ENCODE measurements at regions not wholly inside any gene's neighbourhood (a gene's known extent, or its start where the extent isn't known, plus 50 kb on each side); places are given as distances from the start of the nearest gene placed in this dataset.

DNA sequence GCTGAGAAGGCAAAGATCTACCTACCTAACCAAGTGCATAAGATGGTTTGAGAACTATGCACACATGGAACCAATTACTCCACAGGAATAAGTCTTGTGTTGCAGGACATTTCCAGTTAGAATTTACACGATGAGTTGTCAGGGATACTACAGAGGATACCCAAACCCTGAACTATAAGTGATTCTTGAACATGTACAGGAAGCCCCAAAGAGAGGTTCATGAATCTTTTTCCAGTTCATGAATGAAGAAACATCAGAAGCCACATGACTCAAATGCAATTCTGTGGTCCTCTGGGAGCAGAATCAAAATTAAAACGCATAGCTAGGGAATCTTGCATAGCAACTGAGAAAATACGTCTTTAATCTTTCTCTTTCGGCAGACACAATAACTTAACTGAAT, 114.1 kb upstream of the LMCD1 start:
- H3K9me3 ChIP-seq (ENCODE audit: control insufficient read depth, low read depth, low read length): no peaks in the 10 kb centered on the region
- no peak for DNase-seq
- no peak overlapping the region for H3K27ac ChIP-seq (ENCODE audit: low read length)
- no peaks in the 10 kb centered on the region for H3K4me1 ChIP-seq (ENCODE audit: control insufficient read depth, insufficient read depth, low read length)
- no peak overlapping the region for H3K4me3 ChIP-seq (ENCODE audit: low read length)
- 70% methylated on average over 2 of the region's 4 CpGs for WGBS (ENCODE audit: insufficient coverage, low lambda C conversion rate)
- no peaks in the 10 kb centered on the region for H3K36me3 ChIP-seq (ENCODE audit: control insufficient read depth, insufficient read depth, low read length)
- H3K27me3 ChIP-seq (ENCODE audit: control insufficient read depth, insufficient read depth, low read length): no peaks in the 10 kb centered on the region

- DNase-seq: no peak
- H3K27ac ChIP-seq (ENCODE audit: low read length): no peak overlapping the region
- H3K4me1 ChIP-seq (ENCODE audit: control insufficient read depth, insufficient read depth, low read length): no peaks in the 10 kb centered on the region
- H3K9me3 ChIP-seq (ENCODE audit: control insufficient read depth, low read depth, low read length): no peaks in the 10 kb centered on the region
- H3K4me3 ChIP-seq (ENCODE audit: low read length): no peak overlapping the region
- WGBS (ENCODE audit: insufficient coverage, low lambda C conversion rate): 80% methylated on average over 1 of the region's 3 CpGs
- H3K36me3 ChIP-seq (ENCODE audit: control insufficient read depth, insufficient read depth, low read length): no peaks in the 10 kb centered on the region
- no peaks in the 10 kb centered on the region for H3K27me3 ChIP-seq (ENCODE audit: control insufficient read depth, insufficient read depth, low read length)
Measured at GRCh38 chr3:8399686-8400085, 101.9 kb upstream of the LMCD1 start.

- DNase-seq: no peak
- Histone ChIP-seq H3K27me3 (ENCODE audit: control insufficient read depth, insufficient read depth, low read length) (no peaks in the 10 kb centered on the region), H3K4me1 (ENCODE audit: control insufficient read depth, insufficient read depth, low read length) (no peaks in the 10 kb centered on the region), H3K27ac (ENCODE audit: low read length) (no peak overlapping the region), H3K4me3 (ENCODE audit: low read length) (no peak overlapping the region), H3K9me3 (ENCODE audit: control insufficient read depth, low read depth, low read length) (no peaks in the 10 kb centered on the region), H3K36me3 (ENCODE audit: control insufficient read depth, insufficient read depth, low read length) (no peaks in the 10 kb centered on the region)
- no CpG with 5 or more reads among the region's 1 CpG for WGBS (ENCODE audit: insufficient coverage, low lambda C conversion rate)
Measured at GRCh38 chr3:8400911-8401310, 100.7 kb upstream of the LMCD1 start.

DNA sequence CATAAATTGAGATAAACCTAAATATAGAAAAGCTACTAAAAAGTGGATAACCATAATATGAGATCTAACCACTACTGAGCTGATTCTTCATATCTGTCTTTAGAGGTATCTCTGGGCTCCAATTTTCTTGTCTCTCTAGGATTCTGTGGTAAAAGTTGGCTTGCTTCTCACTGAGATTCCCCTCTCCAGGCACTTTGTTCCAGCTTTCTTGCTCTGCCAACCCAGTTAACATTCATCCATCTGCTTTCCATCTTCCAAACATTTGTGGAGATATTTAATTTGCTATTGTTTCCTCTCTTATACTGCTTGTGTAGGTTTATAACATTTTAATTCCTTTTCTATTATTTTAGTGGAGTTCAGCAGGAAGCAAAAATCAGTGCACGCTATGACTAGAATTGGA, 97.6 kb upstream of the LMCD1 start:
- Histone ChIP-seq H3K36me3 (ENCODE audit: control insufficient read depth, insufficient read depth, low read length) (no peaks in the 10 kb centered on the region), H3K27ac (ENCODE audit: low read length) (no peak overlapping the region), H3K4me3 (ENCODE audit: low read length) (no peak overlapping the region), H3K9me3 (ENCODE audit: control insufficient read depth, low read depth, low read length) (no peaks in the 10 kb centered on the region), H3K27me3 (ENCODE audit: control insufficient read depth, insufficient read depth, low read length) (no peaks in the 10 kb centered on the region), H3K4me1 (ENCODE audit: control insufficient read depth, insufficient read depth, low read length) (no peaks in the 10 kb centered on the region)
- WGBS (ENCODE audit: insufficient coverage, low lambda C conversion rate): no CpG with 5 or more reads among the region's 1 CpG
- no peak for DNase-seq

GRCh38 chr3:8405144-8405543, 96.5 kb upstream of the LMCD1 start:
- Histone ChIP-seq H3K27me3 (ENCODE audit: control insufficient read depth, insufficient read depth, low read length) (no peaks in the 10 kb centered on the region), H3K4me1 (ENCODE audit: control insufficient read depth, insufficient read depth, low read length) (no peaks in the 10 kb centered on the region), H3K36me3 (ENCODE audit: control insufficient read depth, insufficient read depth, low read length) (no peaks in the 10 kb centered on the region), H3K9me3 (ENCODE audit: control insufficient read depth, low read depth, low read length) (no peaks in the 10 kb centered on the region), H3K27ac (ENCODE audit: low read length) (no peak overlapping the region), H3K4me3 (ENCODE audit: low read length) (no peak overlapping the region)
- DNase-seq: no peak
- 100% methylated on average over 2 of the region's 2 CpGs for WGBS (ENCODE audit: insufficient coverage, low lambda C conversion rate)

DNA sequence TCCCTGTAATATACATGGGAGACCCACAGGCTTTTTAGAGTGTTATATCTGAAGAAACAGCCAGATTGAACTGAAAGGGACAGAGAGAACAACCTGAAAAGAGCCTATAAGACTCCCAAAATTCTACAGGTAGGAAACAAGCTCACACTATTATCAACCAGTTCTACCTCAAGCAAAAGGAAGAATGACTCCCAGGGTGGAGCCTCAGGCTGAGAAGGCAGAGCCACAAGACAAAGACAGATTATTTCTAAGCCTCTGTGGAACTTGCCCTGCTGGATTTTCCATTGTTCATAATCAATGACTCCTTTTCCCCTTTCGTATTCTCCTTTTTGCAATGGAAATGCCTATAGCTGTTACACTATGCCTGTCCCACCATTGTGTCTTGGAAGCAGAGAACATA, 95.1 kb upstream of the LMCD1 start:
- H3K9me3 ChIP-seq (ENCODE audit: control insufficient read depth, low read depth, low read length): no peaks in the 10 kb centered on the region
- WGBS (ENCODE audit: insufficient coverage, low lambda C conversion rate): no CpG with 5 or more reads among the region's 1 CpG
- no peak overlapping the region for H3K27ac ChIP-seq (ENCODE audit: low read length)
- no peaks in the 10 kb centered on the region for H3K27me3 ChIP-seq (ENCODE audit: control insufficient read depth, insufficient read depth, low read length)
- no peak overlapping the region for H3K4me3 ChIP-seq (ENCODE audit: low read length)
- H3K4me1 ChIP-seq (ENCODE audit: control insufficient read depth, insufficient read depth, low read length): no peaks in the 10 kb centered on the region
- DNase-seq: no peak
- H3K36me3 ChIP-seq (ENCODE audit: control insufficient read depth, insufficient read depth, low read length): no peaks in the 10 kb centered on the region

DNA sequence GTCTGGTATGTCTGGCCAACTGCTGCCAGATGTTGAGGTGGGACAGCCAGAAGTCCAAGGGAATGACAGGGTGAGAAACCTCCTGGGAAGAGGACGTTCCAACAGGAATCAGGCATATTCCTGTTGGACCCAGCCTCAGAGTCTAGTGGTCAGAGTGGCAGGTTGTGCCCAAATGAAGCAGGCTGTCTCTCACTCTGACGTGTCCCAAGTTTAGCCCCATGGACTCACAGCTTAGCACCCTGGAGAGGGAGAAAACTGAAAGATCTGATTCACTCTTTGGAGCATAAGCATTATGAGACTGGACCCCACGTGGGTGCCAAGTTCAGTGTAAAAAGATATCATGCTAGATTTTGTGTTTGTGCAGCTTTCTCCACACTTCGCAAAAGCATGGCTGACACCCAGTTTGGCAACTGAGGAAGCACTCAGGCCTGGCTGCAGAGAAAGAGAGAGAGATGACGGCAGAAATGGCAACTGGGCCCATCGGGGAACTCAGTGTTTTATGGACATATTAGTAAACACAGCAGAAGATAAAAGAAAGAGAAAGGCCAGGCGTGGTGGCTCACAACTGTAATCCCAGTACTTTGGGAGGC, 88.2 kb upstream of the LMCD1 start:
- no peaks in the 10 kb centered on the region for H3K27me3 ChIP-seq (ENCODE audit: control insufficient read depth, insufficient read depth, low read length)
- no peak for DNase-seq
- no peaks in the 10 kb centered on the region for H3K9me3 ChIP-seq (ENCODE audit: control insufficient read depth, low read depth, low read length)
- no peaks in the 10 kb centered on the region for H3K4me1 ChIP-seq (ENCODE audit: control insufficient read depth, insufficient read depth, low read length)
- H3K4me3 ChIP-seq (ENCODE audit: low read length): no peak overlapping the region
- H3K36me3 ChIP-seq (ENCODE audit: control insufficient read depth, insufficient read depth, low read length): no peaks in the 10 kb centered on the region
- WGBS (ENCODE audit: insufficient coverage, low lambda C conversion rate): 80% methylated on average over 2 of the region's 7 CpGs
- H3K27ac ChIP-seq (ENCODE audit: low read length): no peak overlapping the region

- no peak overlapping the region for H3K4me3 ChIP-seq (ENCODE audit: low read length)
- H3K36me3 ChIP-seq (ENCODE audit: control insufficient read depth, insufficient read depth, low read length): no peaks in the 10 kb centered on the region
- WGBS (ENCODE audit: insufficient coverage, low lambda C conversion rate): no CpG with 5 or more reads among the region's 4 CpGs
Measured at GRCh38 chr3:8416965-8417364, 84.7 kb upstream of the LMCD1 start.

GRCh38 chr3:8420612-8421011, 81.0 kb upstream of the LMCD1 start:
- Histone ChIP-seq H3K4me3 (ENCODE audit: low read length) (no peak overlapping the region), H3K27me3 (ENCODE audit: control insufficient read depth, insufficient read depth, low read length) (no peaks in the 10 kb centered on the region), H3K9me3 (ENCODE audit: control insufficient read depth, low read depth, low read length) (peaks cover 2% of the 10 kb centered on the region), H3K4me1 (ENCODE audit: control insufficient read depth, insufficient read depth, low read length) (no peaks in the 10 kb centered on the region), H3K27ac (ENCODE audit: low read length) (no peak overlapping the region), H3K36me3 (ENCODE audit: control insufficient read depth, insufficient read depth, low read length) (no peaks in the 10 kb centered on the region)
- WGBS (ENCODE audit: insufficient coverage, low lambda C conversion rate): no CpG with 5 or more reads among the region's 2 CpGs
- DNase-seq: no peak

More at GRCh38 chr3:8416965-8417364, 84.7 kb upstream of the LMCD1 start:
- Histone ChIP-seq H3K9me3 (ENCODE audit: control insufficient read depth, low read depth, low read length) (no peaks in the 10 kb centered on the region), H3K27ac (ENCODE audit: low read length) (no peak overlapping the region), H3K27me3 (ENCODE audit: control insufficient read depth, insufficient read depth, low read length) (no peaks in the 10 kb centered on the region), H3K4me1 (ENCODE audit: control insufficient read depth, insufficient read depth, low read length) (no peaks in the 10 kb centered on the region)
- peak in 1 of 2 donors; percentile 16 for DNase-seq

DNA sequence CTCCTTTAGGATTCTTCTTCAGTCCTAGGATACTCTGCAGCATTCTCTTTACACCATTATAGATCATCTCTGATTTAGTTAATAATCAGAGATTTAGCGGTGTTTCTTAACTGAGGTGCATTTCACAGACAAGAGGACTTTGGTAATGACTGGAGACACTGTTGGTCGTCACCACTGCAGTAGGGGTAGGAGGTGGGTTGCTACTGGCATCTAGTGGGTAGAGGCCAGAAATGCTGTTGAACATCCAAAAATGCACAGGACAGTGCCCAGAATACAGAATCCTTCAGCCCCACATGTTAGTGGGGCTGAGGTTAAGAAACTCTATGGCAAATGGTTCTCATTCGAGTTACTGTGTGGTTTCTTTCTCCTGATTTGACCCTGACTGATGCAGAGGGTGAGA, 80.4 kb upstream of the LMCD1 start:
- WGBS (ENCODE audit: insufficient coverage, low lambda C conversion rate): no CpG with 5 or more reads among the region's 3 CpGs
- no peaks in the 10 kb centered on the region for H3K36me3 ChIP-seq (ENCODE audit: control insufficient read depth, insufficient read depth, low read length)
- no peaks in the 10 kb centered on the region for H3K4me1 ChIP-seq (ENCODE audit: control insufficient read depth, insufficient read depth, low read length)
- H3K9me3 ChIP-seq (ENCODE audit: control insufficient read depth, low read depth, low read length): peaks cover 2% of the 10 kb centered on the region
- no peak overlapping the region for H3K27ac ChIP-seq (ENCODE audit: low read length)
- no peak for DNase-seq
- H3K4me3 ChIP-seq (ENCODE audit: low read length): no peak overlapping the region
- no peaks in the 10 kb centered on the region for H3K27me3 ChIP-seq (ENCODE audit: control insufficient read depth, insufficient read depth, low read length)

DNA sequence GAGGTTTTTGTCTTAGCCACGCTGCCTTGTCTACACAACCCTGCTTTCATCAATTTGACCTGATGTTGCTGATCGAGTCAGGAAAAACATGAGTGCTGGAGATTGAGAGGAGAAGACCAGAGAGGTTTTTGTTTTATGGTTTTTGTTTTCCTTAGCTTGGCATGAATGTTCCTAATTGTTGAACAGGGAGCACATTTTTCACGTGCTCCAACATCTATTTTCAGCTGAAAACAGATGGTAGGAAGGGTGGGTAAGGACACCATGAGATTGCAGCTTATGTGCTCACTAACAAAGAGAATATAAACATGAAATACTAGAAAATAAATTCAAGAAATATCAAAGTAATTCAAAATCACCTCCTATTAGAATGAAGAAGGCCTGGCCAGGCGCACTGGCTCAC, 79.9 kb upstream of the LMCD1 start:
- no peaks in the 10 kb centered on the region for H3K27me3 ChIP-seq (ENCODE audit: control insufficient read depth, insufficient read depth, low read length)
- H3K4me3 ChIP-seq (ENCODE audit: low read length): no peak overlapping the region
- no peak overlapping the region for H3K27ac ChIP-seq (ENCODE audit: low read length)
- no peaks in the 10 kb centered on the region for H3K4me1 ChIP-seq (ENCODE audit: control insufficient read depth, insufficient read depth, low read length)
- 72% methylated on average over 3 of the region's 4 CpGs for WGBS (ENCODE audit: insufficient coverage, low lambda C conversion rate)
- peaks cover 2% of the 10 kb centered on the region for H3K9me3 ChIP-seq (ENCODE audit: control insufficient read depth, low read depth, low read length)
- no peaks in the 10 kb centered on the region for H3K36me3 ChIP-seq (ENCODE audit: control insufficient read depth, insufficient read depth, low read length)
- no peak for DNase-seq

All from large intestine (tissue), 3 donors.